GM23338 (cell line): ENCODE measurements at regions not wholly inside any gene's neighbourhood (a gene's known extent, or its start where the extent isn't known, plus 50 kb on each side); places are given as distances from the start of the nearest gene placed in this dataset.

Experiments used
- ATAC-seq: fragments of 200-7000 bp; cut with Tn5 transposase; 3 replicates; pipeline ENCODE4 v1.9.1; 2020
- DNase-seq: peaks from one replicate; pipeline ENCODE4 v3.0.0-alpha.2; 2015; ENCODE audit warnings: low spot score
- H2AFZ ChIP-seq: fragments of 200-600 bp; sonication (generic); 2 replicates; pipeline ENCODE4 v1.8.0; 2016; ENCODE audit warnings: antibody characterized with exemption, mild to moderate bottlenecking, moderate library complexity
- H3F3A ChIP-seq: fragments of 200-600 bp; sonication (generic); replicated peaks from 2 replicates; pipeline ENCODE4 v1.8.0; 2017; ENCODE audit warnings: antibody characterized with exemption, mixed run types, low read depth
- H3K27ac ChIP-seq: fragments of 200-600 bp; sonication (generic); 2 replicates; pipeline ENCODE4 v1.6.1; 2016; ENCODE audit warnings: low read depth
- H3K27me3 ChIP-seq: fragments of 200-600 bp; sonication (generic); 2 replicates; pipeline ENCODE4 v1.8.0; 2016; ENCODE audit warnings: mild to moderate bottlenecking, mixed run types, moderate library complexity; ENCODE audit not compliant: insufficient read depth
- H3K36me3 ChIP-seq: fragments of 200-600 bp; sonication (generic); 2 replicates; pipeline ENCODE4 v1.8.0; 2016; ENCODE audit warnings: mild to moderate bottlenecking; ENCODE audit not compliant: insufficient read depth
- H3K4me1 ChIP-seq: fragments of 200-600 bp; sonication (generic); 2 replicates; pipeline ENCODE4 v1.8.0; 2016; ENCODE audit warnings: mild to moderate bottlenecking, moderate library complexity; ENCODE audit not compliant: insufficient read depth
- H3K4me2 ChIP-seq: fragments of 200-600 bp; sonication (generic); 2 replicates; pipeline ENCODE4 v1.7.1; 2017; ENCODE audit warnings: mixed run types
- H3K4me3 ChIP-seq: fragments of 200-600 bp; sonication (generic); 2 replicates; pipeline ENCODE4 v1.6.1; 2016; ENCODE audit warnings: mixed run types
- H3K79me2 ChIP-seq: fragments of 200-600 bp; sonication (generic); replicated peaks from 2 replicates; pipeline ENCODE4 v1.8.0; 2017; ENCODE audit warnings: mild to moderate bottlenecking; ENCODE audit not compliant: insufficient read depth
- H3K9me2 ChIP-seq: fragments of 200-600 bp; sonication (generic); 2 replicates; pipeline ENCODE4 v1.8.0; 2017; ENCODE audit not compliant: insufficient read depth
- H4K20me1 ChIP-seq: fragments of 200-600 bp; sonication (generic); replicated peaks from 2 replicates; pipeline ENCODE4 v1.8.0; 2017; ENCODE audit warnings: mild to moderate bottlenecking; ENCODE audit not compliant: insufficient read depth
- H3K27ac Mint-ChIP-seq: 2 replicates; pipeline ENCODE4 v1.8.0; 2020; ENCODE audit warnings: inconsistent platforms, mild to moderate bottlenecking, moderate library complexity, mixed read lengths
- H3K27me3 Mint-ChIP-seq: 3 replicates; pipeline ENCODE4 v1.8.0; 2022; ENCODE audit warnings: low read depth, mild to moderate bottlenecking, moderate library complexity, mixed read lengths, inconsistent platforms; ENCODE audit not compliant: insufficient read depth, poor library complexity
- H3K36me3 Mint-ChIP-seq: 3 replicates; pipeline ENCODE4 v1.8.0; 2021; ENCODE audit warnings: low read depth, mild to moderate bottlenecking, inconsistent platforms, moderate library complexity, mixed read lengths
- H3K4me1 Mint-ChIP-seq: 3 replicates; pipeline ENCODE4 v1.8.0; 2020; ENCODE audit warnings: mild to moderate bottlenecking, inconsistent platforms, mixed read lengths
- H3K4me3 Mint-ChIP-seq: 3 replicates; pipeline ENCODE4 v1.8.0; 2021; ENCODE audit warnings: moderate library complexity, mild to moderate bottlenecking, inconsistent platforms, mixed read lengths
- H3K9me3 Mint-ChIP-seq: 3 replicates; pipeline ENCODE4 v1.8.0; 2020; ENCODE audit warnings: moderate library complexity, mild to moderate bottlenecking, inconsistent platforms, mixed read lengths
- CREB1 ChIP-seq: fragments of 250-450 bp; sonication (Bioruptor Pico); IDR thresholded peaks from 2 replicates; pipeline ENCODE4 v1.5.0; 2020; ENCODE audit warnings: low read depth, mild to moderate bottlenecking, moderate library complexity
- EZH2 ChIP-seq: fragments of 200-600 bp; sonication (generic); IDR thresholded peaks from one replicate; pipeline ENCODE4 v1.8.0; 2017; ENCODE audit warnings: antibody characterized with exemption, mild to moderate bottlenecking, low read depth; ENCODE audit not compliant: unreplicated experiment
- EZH2phosphoT487 ChIP-seq: fragments of 200-600 bp; sonication (generic); IDR thresholded peaks from one replicate; pipeline ENCODE4 v1.8.1; 2018; ENCODE audit warnings: antibody characterized with exemption; ENCODE audit not compliant: unreplicated experiment
- POLR2AphosphoS5 ChIP-seq: IDR thresholded peaks from 2 replicates; pipeline ENCODE4 v1.6.1; 2016; ENCODE audit warnings: antibody characterized with exemption, low read depth
- STAT1 ChIP-seq: IDR thresholded peaks from one replicate; pipeline ENCODE4 v1.6.1; 2016; ENCODE audit warnings: antibody characterized with exemption; ENCODE audit not compliant: unreplicated experiment
- ZNF114 ChIP-seq: fragments of 250-450 bp; sonication (Bioruptor Pico); IDR thresholded peaks from 2 replicates; pipeline ENCODE4 v1.5.0; 2020; ENCODE audit warnings: mild to moderate bottlenecking, moderate library complexity
- TF ChIP-seq, protein P1 (sequence below): IDR thresholded peaks from one replicate; pipeline ENCODE4 v1.6.1; 2018; ENCODE audit warnings: antibody characterized with exemption; ENCODE audit not compliant: unreplicated experiment
- TF ChIP-seq, protein P2 (sequence below): IDR thresholded peaks from 2 replicates; pipeline ENCODE4 v1.6.1; 2016; ENCODE audit warnings: antibody characterized with exemption

DNA sequence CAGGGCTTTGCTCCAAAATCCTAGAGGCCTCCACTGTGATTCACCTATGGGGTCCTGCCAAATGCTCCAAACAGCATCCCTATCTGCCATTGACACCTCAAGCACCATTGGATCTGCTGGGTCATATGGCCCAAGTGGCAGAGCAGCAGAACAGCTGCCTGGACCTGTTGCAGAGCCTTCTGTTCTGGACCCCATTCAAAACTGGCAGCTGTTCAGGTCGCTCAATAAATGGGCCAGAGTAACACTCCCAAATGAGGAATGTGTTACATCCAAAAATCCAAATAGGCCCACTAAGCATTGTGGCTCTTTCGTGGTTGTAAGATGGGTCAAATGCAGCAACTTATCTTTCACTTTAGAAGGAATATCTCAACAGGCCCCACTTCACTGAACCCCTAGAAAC lies 783.6 kb downstream of the DCDC2C start:
- no peak overlapping the region for H3K4me2 ChIP-seq
- H3K9me2 ChIP-seq = 0 out of 2 replicates have a peak, but pooled peaks cover 3% of the 10 kb centered on the region
- DNase-seq (no peak), ATAC-seq (no peak)
- Mint-ChIP-seq H3K27ac (no peak overlapping the region), H3K9me3 (peaks cover 87% of the 10 kb centered on the region), H3K4me1 (no peaks in the 10 kb centered on the region), H3K36me3 (peaks cover 41% of the 10 kb centered on the region), H3K27me3 (no peaks in the 10 kb centered on the region), H3K4me3 (no peak overlapping the region)
- H3K4me1 ChIP-seq = no peaks in the 10 kb centered on the region
- H3K27ac ChIP-seq = no peak overlapping the region
- H3K27me3 ChIP-seq = no peaks in the 10 kb centered on the region
- H3K36me3 ChIP-seq = peaks cover 7% of the 10 kb centered on the region
- no peaks in the 10 kb centered on the region for H3F3A ChIP-seq
- H2AFZ ChIP-seq = no peak overlapping the region
- no peak overlapping the region for H3K4me3 ChIP-seq
- H3K79me2 ChIP-seq = no peaks in the 10 kb centered on the region
- TF ChIP-seq EZH2phosphoT487 = no peak
- no peak for TF ChIP-seq POLR2AphosphoS5
- no peaks in the 10 kb centered on the region for H4K20me1 ChIP-seq

DNA sequence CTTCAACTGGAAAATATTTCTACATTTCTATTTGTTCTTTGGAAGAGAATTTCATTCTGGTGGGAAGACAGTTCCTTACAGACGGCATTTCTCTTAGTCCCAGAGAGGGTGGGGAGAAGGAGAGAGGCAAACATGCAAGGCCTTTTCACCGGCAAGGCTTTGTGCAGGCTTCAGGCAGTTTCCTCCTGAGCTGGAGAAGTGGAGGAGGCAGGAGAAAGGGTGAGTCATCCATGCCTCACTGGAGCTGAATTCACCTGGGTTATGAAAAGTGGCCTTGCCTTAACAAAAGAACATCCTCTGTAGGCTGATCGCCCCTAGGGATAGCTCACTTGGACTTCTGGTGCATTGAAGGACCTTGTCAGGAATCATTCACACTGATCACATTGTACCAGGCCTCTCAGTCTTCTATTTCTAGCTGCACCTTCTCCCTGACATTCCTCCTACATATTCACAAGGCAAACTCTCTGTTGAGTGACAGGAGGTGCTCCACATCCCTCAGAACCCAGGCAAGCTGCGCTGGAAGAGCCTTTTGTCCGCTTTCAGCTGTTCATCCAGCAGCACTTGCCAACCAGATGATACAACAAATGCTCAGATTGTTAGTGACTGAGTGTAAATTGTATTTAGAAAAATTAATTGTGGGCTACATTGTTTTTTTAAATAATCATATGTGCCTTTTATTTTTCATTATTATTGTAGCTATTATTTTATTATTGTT lies 796.1 kb downstream of the DCDC2C start:
- TF ChIP-seq ZNF114 (CRISPR knock-in tag) (no peak), EZH2phosphoT487 (no peak), POLR2AphosphoS5 (no peak), EZH2 (no peak), CREB1 (no peak), STAT1 (no peak)
- TF ChIP-seq, protein P1, sequence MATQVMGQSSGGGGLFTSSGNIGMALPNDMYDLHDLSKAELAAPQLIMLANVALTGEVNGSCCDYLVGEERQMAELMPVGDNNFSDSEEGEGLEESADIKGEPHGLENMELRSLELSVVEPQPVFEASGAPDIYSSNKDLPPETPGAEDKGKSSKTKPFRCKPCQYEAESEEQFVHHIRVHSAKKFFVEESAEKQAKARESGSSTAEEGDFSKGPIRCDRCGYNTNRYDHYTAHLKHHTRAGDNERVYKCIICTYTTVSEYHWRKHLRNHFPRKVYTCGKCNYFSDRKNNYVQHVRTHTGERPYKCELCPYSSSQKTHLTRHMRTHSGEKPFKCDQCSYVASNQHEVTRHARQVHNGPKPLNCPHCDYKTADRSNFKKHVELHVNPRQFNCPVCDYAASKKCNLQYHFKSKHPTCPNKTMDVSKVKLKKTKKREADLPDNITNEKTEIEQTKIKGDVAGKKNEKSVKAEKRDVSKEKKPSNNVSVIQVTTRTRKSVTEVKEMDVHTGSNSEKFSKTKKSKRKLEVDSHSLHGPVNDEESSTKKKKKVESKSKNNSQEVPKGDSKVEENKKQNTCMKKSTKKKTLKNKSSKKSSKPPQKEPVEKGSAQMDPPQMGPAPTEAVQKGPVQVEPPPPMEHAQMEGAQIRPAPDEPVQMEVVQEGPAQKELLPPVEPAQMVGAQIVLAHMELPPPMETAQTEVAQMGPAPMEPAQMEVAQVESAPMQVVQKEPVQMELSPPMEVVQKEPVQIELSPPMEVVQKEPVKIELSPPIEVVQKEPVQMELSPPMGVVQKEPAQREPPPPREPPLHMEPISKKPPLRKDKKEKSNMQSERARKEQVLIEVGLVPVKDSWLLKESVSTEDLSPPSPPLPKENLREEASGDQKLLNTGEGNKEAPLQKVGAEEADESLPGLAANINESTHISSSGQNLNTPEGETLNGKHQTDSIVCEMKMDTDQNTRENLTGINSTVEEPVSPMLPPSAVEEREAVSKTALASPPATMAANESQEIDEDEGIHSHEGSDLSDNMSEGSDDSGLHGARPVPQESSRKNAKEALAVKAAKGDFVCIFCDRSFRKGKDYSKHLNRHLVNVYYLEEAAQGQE = no peak
- TF ChIP-seq, protein P2, sequence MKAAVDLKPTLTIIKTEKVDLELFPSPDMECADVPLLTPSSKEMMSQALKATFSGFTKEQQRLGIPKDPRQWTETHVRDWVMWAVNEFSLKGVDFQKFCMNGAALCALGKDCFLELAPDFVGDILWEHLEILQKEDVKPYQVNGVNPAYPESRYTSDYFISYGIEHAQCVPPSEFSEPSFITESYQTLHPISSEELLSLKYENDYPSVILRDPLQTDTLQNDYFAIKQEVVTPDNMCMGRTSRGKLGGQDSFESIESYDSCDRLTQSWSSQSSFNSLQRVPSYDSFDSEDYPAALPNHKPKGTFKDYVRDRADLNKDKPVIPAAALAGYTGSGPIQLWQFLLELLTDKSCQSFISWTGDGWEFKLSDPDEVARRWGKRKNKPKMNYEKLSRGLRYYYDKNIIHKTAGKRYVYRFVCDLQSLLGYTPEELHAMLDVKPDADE = no peak
- H3K9me2 ChIP-seq = no peaks in the 10 kb centered on the region
- H3K27ac ChIP-seq = no peak overlapping the region
- ATAC-seq (no peak), DNase-seq (no peak)
- no peak overlapping the region for H3K4me2 ChIP-seq
- H3F3A ChIP-seq = no peaks in the 10 kb centered on the region
- no peak overlapping the region for H3K4me3 ChIP-seq
- no peaks in the 10 kb centered on the region for H3K79me2 ChIP-seq
- no peak overlapping the region for H2AFZ ChIP-seq
- peaks cover 52% of the 10 kb centered on the region for H3K9me3 Mint-ChIP-seq
- no peaks in the 10 kb centered on the region for H3K36me3 Mint-ChIP-seq
- no peak overlapping the region for H3K27ac Mint-ChIP-seq
- H3K4me3 Mint-ChIP-seq = no peak overlapping the region
- H3K4me1 Mint-ChIP-seq = peaks cover 2% of the 10 kb centered on the region; the same call in 1 of the 3 replicates
- no peaks in the 10 kb centered on the region for H3K27me3 ChIP-seq
- peaks cover under 1% of the 10 kb centered on the region for H3K27me3 Mint-ChIP-seq
- no peaks in the 10 kb centered on the region for H4K20me1 ChIP-seq
- H3K4me1 ChIP-seq = no peaks in the 10 kb centered on the region
- H3K36me3 ChIP-seq = no peaks in the 10 kb centered on the region
